ENCODE measurements at regions not wholly inside any gene's neighbourhood (a gene's known extent, or its start where the extent isn't known, plus 50 kb on each side); places are given as distances from the start of the nearest gene placed in this dataset.

DNA sequence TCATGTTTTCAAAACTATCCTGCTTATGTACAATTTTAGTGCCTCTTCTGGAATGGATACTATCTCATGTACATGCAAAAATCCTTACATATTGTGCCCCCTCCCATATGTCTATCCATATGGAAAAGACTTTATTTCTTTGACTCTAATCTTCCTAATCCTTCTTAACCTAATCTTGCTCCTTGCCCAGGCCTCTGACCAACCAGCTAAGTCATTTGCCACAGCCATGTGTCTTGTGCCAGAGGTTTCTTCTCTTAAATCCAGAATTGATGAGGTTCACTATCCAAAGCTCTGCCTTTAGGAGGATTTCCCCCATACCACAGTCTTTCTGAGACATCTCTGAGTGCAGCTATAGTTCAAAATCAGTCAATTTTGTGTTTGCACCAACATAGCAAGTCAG lies 68.9 kb upstream of the RNF180 start:
- ChIA-PET CTCF (no interaction called here), POLR2A (no interaction called here)
- H3K27ac ChIP-seq (ENCODE audit: extremely low read depth, low read depth, low read length), result no peak overlapping the region
- no peaks in the 10 kb centered on the region for H3K9me3 ChIP-seq (ENCODE audit: control insufficient read depth, insufficient read depth, low read depth, low read length)
- H3K4me3 ChIP-seq (ENCODE audit: low read depth, low read length), result no peak overlapping the region
- H3K4me1 ChIP-seq (ENCODE audit: control insufficient read depth, insufficient read depth, low read length), result no peaks in the 10 kb centered on the region
- no peaks in the 10 kb centered on the region for H3K36me3 ChIP-seq (ENCODE audit: control insufficient read depth in 2 of 2, insufficient read depth in 1 of 2, low read length in 2 of 2)
- no peak for TF ChIP-seq IKZF3 (tag by site-specific recombination; IDR thresholded peaks at IDR 0.05)
- TF ChIP-seq REPIN1 (tag by site-specific recombination; IDR thresholded peaks at IDR 0.05; ENCODE audit: low read depth), result no peak
- TF ChIP-seq ZNF302 (tag by site-specific recombination; IDR thresholded peaks at IDR 0.05; ENCODE audit: low read depth), result no peak
- no peak for TF ChIP-seq MZF1 (tag by site-specific recombination; IDR thresholded peaks at IDR 0.05; ENCODE audit: borderline replicate concordance)
- no peak for TF ChIP-seq ZNF664 (tag by site-specific recombination; IDR thresholded peaks at IDR 0.05)
- no peak for TF ChIP-seq ZNF280C (tag by site-specific recombination; IDR thresholded peaks at IDR 0.05)
- no peak for TF ChIP-seq ZNF138 (tag by site-specific recombination; IDR thresholded peaks at IDR 0.05; ENCODE audit: borderline replicate concordance)
- no peak for TF ChIP-seq ZNF776 (tag by site-specific recombination; IDR thresholded peaks at IDR 0.05; ENCODE audit: borderline replicate concordance)
- no peak for TF ChIP-seq MYNN (tag by site-specific recombination; IDR thresholded peaks at IDR 0.05; ENCODE audit: borderline replicate concordance)
- TF ChIP-seq ZNF747 (tag by site-specific recombination; IDR thresholded peaks at IDR 0.05), result no peak
- TF ChIP-seq SCRT1 (tag by site-specific recombination; IDR thresholded peaks at IDR 0.05; ENCODE audit: borderline replicate concordance), result no peak
- TF ChIP-seq ZNF157 (tag by site-specific recombination; IDR thresholded peaks at IDR 0.05), result no peak
- TF ChIP-seq PRDM4 (tag by site-specific recombination; IDR thresholded peaks at IDR 0.05), result no peak
- TF ChIP-seq ZNF24 (tag by site-specific recombination; IDR thresholded peaks at IDR 0.05), result no peak
- TF ChIP-seq GLI2 (tag by site-specific recombination; IDR thresholded peaks at IDR 0.05; ENCODE audit: borderline replicate concordance, low read depth), result no peak
- no peak for TF ChIP-seq ZNF596 (tag by site-specific recombination; IDR thresholded peaks at IDR 0.05)
- no peak for TF ChIP-seq AEBP2 (tag by site-specific recombination; IDR thresholded peaks at IDR 0.05; ENCODE audit: borderline replicate concordance)
- TF ChIP-seq, protein P1, sequence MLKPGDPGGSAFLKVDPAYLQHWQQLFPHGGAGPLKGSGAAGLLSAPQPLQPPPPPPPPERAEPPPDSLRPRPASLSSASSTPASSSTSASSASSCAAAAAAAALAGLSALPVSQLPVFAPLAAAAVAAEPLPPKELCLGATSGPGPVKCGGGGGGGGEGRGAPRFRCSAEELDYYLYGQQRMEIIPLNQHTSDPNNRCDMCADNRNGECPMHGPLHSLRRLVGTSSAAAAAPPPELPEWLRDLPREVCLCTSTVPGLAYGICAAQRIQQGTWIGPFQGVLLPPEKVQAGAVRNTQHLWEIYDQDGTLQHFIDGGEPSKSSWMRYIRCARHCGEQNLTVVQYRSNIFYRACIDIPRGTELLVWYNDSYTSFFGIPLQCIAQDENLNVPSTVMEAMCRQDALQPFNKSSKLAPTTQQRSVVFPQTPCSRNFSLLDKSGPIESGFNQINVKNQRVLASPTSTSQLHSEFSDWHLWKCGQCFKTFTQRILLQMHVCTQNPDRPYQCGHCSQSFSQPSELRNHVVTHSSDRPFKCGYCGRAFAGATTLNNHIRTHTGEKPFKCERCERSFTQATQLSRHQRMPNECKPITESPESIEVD (tag by site-specific recombination; IDR thresholded peaks at IDR 0.05), result no peak

DNA sequence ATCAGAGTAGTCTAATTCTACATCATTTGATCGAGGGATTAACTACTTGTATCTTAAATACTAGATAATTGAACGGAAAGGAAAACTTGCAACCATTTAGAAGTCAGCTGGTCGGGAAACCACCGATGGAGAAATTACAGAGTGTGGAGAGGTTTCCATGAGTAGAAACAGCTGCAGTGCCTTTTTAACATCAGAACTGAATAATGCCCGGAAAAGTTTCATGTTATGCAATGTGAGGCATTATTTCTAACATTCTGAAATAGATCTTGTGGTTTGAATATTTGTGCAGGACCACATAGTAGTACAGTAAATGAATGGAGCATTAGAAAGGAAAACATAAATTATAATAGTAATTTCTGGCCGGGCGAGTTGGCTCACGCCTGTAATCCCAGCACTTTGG lies 88.1 kb upstream of the RNF180 start:
- Histone ChIP-seq H3K4me3 (ENCODE audit: low read depth, low read length) (no peak overlapping the region), H3K9me3 (ENCODE audit: control insufficient read depth, insufficient read depth, low read depth, low read length) (no peaks in the 10 kb centered on the region), H3K27ac (ENCODE audit: extremely low read depth, low read depth, low read length) (no peak overlapping the region), H3K4me1 (ENCODE audit: control insufficient read depth, insufficient read depth, low read length) (no peaks in the 10 kb centered on the region), H3K36me3 (ENCODE audit: control insufficient read depth in 2 of 2, insufficient read depth in 1 of 2, low read length in 2 of 2) (no peaks in the 10 kb centered on the region)
- ChIA-PET CTCF (no interaction called here), POLR2A (no interaction called here)
- TF ChIP-seq ZNF280C (tag by site-specific recombination; IDR thresholded peaks at IDR 0.05), result no peak
- TF ChIP-seq ZNF132 (tag by site-specific recombination; IDR thresholded peaks at IDR 0.05; ENCODE audit: borderline replicate concordance), result no peak
- TF ChIP-seq, protein P2, sequence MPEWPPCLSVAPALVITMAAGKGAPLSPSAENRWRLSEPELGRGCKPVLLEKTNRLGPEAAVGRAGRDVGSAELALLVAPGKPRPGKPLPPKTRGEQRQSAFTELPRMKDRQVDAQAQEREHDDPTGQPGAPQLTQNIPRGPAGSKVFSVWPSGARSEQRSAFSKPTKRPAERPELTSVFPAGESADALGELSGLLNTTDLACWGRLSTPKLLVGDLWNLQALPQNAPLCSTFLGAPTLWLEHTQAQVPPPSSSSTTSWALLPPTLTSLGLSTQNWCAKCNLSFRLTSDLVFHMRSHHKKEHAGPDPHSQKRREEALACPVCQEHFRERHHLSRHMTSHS (tag by site-specific recombination; IDR thresholded peaks at IDR 0.05), result no peak
- TF ChIP-seq ZBTB44 (tag by site-specific recombination; IDR thresholded peaks at IDR 0.05), result no peak
- TF ChIP-seq OVOL3 (tag by site-specific recombination; IDR thresholded peaks at IDR 0.05), result no peak
- TF ChIP-seq KLF9 (tag by site-specific recombination; IDR thresholded peaks at IDR 0.05; ENCODE audit: low read depth), result no peak

All from HEK293 (cell line).